M059J (cell line): ENCODE measurements at regions not wholly inside any gene's neighbourhood (a gene's known extent, or its start where the extent isn't known, plus 50 kb on each side); places are given as distances from the start of the nearest gene placed in this dataset.

Experiments
- DNase-seq: peaks from one replicate; pipeline ENCODE4 v3.0.0-alpha.2; 2012; ENCODE audit warnings: low read depth

DNA sequence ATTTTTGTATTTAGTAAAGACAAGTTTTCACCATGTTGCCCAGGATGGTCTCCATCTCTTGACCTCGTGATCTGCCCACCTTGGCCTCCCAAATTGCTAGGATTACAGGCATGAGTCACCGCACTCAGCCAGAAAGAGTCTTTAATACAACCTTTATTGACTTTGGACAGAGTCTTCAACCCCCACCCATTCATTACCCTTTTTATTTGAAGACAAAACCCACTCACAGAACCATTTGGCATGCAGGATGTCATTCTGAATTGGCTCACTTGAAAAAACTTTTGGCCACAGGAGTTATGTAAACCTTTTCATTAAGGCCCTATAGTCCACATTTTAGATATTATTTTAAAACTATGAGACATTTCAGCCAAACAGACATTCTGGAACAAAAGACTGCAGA is 217.9 kb upstream of the RND3 start:
- no peak for DNase-seq

DNA sequence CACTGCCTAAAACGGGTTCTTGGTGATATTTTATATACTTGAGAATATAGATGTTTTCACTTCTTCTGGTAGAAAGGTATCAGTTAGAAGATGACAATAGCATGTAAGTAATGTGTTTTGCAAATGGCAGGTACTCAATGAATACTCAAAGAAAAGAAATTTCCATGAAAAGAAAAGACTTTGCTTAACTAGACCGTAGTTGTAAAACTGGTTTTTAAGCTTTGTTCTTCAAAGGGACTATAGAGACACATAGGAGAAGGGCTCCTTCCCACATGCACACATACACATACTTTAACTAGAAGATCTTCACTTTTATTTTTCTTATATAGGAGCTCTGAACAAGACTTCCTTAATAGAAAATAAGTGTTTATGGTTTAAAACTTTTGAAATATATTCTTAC is 215.3 kb upstream of the RND3 start:
- DNase-seq, result no peak

DNA sequence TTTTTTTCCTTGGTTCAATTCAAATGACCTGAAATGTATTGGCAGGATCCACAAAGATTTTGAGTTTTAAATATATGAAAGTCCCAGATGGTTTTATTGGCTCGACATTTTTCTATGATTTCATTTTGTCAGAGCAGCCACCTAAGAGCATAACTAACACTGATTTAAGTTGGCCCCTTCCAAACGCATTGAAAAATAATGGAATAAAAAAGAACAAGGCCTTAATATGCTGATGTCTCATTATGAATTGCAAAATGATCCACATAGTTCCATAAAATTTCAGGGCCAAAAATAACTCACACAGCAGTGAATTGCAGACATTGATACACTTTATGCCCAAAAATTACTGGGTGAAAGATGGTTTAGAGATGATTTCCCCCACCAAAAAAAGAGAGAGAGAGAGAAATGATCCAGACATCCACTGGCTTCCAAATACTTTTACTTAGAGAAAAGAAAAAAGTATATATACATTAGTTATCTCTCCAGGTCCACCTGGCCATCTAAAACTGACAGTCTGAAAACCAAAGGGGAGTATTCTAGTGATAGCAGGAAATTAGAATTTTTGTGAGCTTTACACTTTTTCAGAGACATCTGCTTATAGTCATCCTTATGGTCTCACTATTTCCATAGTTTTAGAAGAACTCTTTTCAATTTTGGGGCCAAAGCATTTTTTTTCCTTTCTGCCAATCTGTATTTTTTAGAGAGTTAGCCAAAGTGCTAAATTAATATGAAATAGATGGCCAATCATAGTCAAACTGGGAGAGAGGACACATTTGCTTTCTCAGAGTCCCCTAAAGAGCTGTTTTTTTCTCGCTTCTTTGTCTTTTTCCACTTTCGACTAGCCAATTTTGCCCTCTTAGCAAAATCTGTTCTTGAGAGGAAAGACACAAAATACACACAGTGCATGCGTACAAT is 213.5 kb upstream of the RND3 start:
- DNase-seq, result no peak

GRCh38 chr2:150699218-150699617 is 211.8 kb upstream of the RND3 start:
- no peak for DNase-seq

DNA sequence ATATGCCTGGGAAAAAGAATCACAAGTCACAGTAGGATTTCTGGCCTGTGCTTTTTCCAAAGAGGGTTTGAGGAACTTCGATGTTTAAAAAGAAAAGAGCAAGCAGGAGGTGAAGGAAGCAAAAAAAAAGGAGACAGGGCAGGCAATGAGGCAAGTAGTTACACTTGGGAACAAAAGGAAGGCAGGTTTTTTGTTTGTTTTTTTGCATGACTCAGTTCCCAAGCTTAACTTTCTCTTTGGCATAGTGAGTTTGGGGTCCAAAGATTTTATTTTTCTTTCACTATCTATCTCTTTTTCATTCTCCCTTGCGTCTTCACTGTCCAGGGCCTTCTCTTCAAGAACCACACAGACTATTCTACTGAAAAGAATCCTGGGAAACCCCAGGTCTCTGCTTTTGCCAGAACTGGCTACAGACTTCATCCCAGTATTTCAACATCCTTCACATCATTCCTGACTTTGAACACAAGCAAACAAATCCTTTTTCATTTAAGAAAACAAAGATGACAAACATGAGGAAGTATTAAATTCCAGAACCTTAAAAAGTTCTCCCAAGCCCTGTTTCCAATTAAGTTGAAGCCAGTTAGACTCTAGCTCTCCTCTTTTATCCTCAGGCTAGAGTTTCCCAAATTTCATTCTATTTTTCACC is 210.7 kb upstream of the RND3 start:
- DNase-seq, result peak; percentile 45

GRCh38 chr2:150697596-150697995 is 210.1 kb upstream of the RND3 start:
- no peak for DNase-seq

GRCh38 chr2:150695451-150696135 is 208.1 kb upstream of the RND3 start:
- DNase-seq, result no peak

GRCh38 chr2:150693556-150693955 is 206.1 kb upstream of the RND3 start:
- DNase-seq, result no peak

DNA sequence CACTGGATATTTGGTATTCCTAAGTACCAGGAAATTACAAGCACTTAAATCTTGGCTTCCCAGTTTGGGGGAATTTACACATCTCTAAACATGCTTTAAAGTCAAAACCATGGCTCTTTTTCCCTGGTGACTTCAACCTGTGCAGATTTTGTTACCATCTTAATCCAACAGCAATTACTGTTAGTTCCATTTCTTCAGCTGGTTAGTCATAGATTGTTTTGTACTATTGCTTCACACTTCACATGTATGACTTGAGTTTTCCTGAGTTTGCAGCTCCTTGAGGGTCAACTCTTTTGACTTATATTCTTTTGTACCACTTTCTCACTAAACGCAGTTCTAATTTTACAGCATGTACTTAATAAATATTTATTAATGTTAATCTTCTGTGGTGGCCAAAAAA is 203.4 kb upstream of the RND3 start:
- peak; percentile 36 for DNase-seq

- no peak for DNase-seq
These were observed 202.8 kb upstream of the RND3 start for GRCh38 chr2:150690261-150690660.

GRCh38 chr2:150689590-150689989 is 202.1 kb upstream of the RND3 start:
- no peak for DNase-seq

GRCh38 chr2:150688016-150688415 is 200.5 kb upstream of the RND3 start:
- no peak for DNase-seq

- DNase-seq, result no peak
These were observed 198.9 kb upstream of the RND3 start for GRCh38 chr2:150686391-150686790.

GRCh38 chr2:150681120-150681804 is 193.8 kb upstream of the RND3 start:
- peak; percentile 98 for DNase-seq

GRCh38 chr2:150679456-150680120 is 192.1 kb upstream of the RND3 start:
- peak; percentile 80 for DNase-seq

DNA sequence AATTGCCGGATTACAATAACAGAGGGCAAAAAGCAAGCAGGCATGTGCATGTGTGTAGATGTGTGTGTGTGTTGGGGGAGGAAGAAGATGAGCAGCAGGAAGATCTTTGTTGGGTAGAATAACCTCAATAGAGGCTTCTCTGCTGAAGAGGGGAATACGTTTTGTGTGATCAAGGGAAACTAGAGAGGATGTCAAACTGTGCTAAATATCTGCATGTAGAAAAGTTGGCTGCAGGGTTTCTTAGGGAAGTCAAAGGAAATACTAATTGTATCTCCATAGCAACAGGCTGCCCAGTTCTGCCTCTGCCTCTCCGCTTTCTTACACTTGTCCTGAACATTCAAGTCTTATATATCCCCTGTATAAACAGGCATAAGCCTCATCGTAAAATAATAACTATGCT is 190.1 kb upstream of the RND3 start:
- no peak for DNase-seq

DNA sequence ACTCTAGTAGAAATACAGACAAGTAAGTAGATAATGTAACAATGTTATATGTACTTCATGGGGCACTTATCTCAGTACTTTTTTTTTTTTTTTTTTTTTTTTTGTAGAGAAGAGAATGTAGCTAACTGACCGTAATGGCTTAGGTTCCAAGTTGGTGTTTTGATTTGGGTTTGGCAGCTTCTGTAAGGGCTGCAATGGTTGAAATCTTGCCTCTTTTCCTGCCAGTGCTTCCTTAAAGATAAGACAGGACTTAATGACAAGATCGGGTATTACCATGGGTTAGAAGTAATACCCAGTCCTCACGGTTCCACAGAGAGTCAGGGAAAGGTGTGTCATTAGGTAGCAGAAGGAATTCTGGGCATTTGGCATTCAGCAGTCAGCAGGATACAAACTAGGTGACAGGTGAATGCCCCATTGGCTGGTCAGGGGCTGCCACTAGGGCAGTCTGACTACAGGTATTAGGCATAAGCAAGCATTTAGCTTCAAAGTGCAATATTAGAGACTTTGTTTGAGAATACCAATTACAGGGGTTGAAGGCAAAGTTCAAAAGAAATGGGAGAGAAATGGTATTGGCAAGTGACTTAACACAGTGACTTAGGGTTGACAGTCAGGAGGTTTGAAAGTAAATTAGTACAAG is 189.4 kb upstream of the RND3 start:
- DNase-seq, result no peak

GRCh38 chr2:150675807-150676206 is 188.3 kb upstream of the RND3 start:
- no peak for DNase-seq

GRCh38 chr2:150674283-150674682 is 186.8 kb upstream of the RND3 start:
- no peak for DNase-seq

DNA sequence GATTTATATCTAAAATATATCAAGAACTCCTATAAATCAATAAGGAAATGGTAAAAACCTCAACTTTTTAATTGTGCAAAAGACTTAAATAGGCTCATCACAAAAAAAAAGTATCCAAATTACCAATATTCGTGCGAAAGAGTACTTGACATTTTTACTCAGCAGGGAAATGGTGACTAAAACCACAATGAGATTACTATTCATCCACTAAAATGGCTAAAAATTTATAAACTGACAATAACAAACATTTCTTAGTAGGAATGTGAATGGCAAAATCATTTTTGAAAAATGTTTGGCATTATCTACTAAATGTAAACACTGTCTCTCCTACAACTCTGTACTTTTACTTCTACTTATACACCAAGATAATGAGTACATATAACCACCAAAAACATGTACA is 184.8 kb upstream of the RND3 start:
- DNase-seq, result no peak

DNA sequence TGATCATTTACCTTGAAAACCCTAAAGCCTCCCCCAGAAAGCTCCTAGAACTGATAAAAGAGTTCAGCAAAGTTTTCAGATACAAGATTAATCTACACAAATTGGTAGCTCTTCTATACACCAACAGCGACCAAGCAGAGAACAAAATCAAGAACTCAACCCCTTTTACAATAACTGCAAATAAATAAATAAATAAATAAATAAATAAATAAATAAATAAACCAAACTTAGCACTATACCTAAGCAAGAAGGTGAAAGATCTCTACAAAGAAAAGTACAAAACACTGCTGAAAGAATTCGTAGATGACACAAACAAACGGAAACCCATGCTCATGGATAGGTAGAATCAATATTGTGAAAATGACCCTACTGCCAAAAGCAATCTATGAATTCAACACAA is 182.0 kb upstream of the RND3 start:
- no peak for DNase-seq
